SKM-1 treated with dmso at 0.1 percent for 144 hours (cell line): ENCODE measurements at regions not wholly inside any gene's neighbourhood (a gene's known extent, or its start where the extent isn't known, plus 50 kb on each side); places are given as distances from the start of the nearest gene placed in this dataset.

Experiments
- DNase-seq: peaks from one replicate; lab custom pipeline; 2025; ENCODE audit not compliant: unreplicated experiment; lab: John Stamatoyannopoulos, UW

GRCh38 chr16:86663685-86664521, 85.6 kb downstream of the FOXL1 start:
- no peak for DNase-seq

- DNase-seq = no peak
Observed at GRCh38 chr16:86664522-86665318, 86.4 kb downstream of the FOXL1 start.

GRCh38 chr16:86665319-86665675, 86.9 kb downstream of the FOXL1 start:
- DNase-seq = no peak

- no peak for DNase-seq
Observed at GRCh38 chr16:86665929-86666328, 87.6 kb downstream of the FOXL1 start.

- no peak for DNase-seq
Observed at GRCh38 chr16:86667035-86667434, 88.7 kb downstream of the FOXL1 start.

- no peak for DNase-seq
Observed at GRCh38 chr16:86668136-86668910, 90.0 kb downstream of the FOXL1 start.

- no peak for DNase-seq
Observed at GRCh38 chr16:86669285-86669805, 91.0 kb downstream of the FOXL1 start.

- no peak for DNase-seq
Observed at GRCh38 chr16:86669937-86670749, 91.8 kb downstream of the FOXL1 start.

GRCh38 chr16:86670750-86671234, 92.4 kb downstream of the FOXL1 start:
- no peak for DNase-seq

GRCh38 chr16:86671486-86672178, 93.3 kb downstream of the FOXL1 start:
- no peak for DNase-seq

- no peak for DNase-seq
Observed at GRCh38 chr16:86672179-86672863, 94.0 kb downstream of the FOXL1 start.

GRCh38 chr16:86673090-86673955, 95.0 kb downstream of the FOXL1 start:
- no peak for DNase-seq

GRCh38 chr16:86673956-86674453, 95.7 kb downstream of the FOXL1 start:
- no peak for DNase-seq

GRCh38 chr16:86676254-86676670, 97.9 kb downstream of the FOXL1 start:
- DNase-seq = no peak

GRCh38 chr16:86679490-86679889, 101.1 kb downstream of the FOXL1 start:
- DNase-seq = no peak

GRCh38 chr16:86680162-86680561, 101.8 kb downstream of the FOXL1 start:
- DNase-seq = no peak

- DNase-seq = no peak
Observed at GRCh38 chr16:86680661-86681030, 102.3 kb downstream of the FOXL1 start.
